Right lobe of liver (tissue), 6 donors: ENCODE measurements at regions not wholly inside any gene's neighbourhood (a gene's known extent, or its start where the extent isn't known, plus 50 kb on each side); places are given as distances from the start of the nearest gene placed in this dataset.

Experiments used
- ATAC-seq, 4 donors: fragments of 200-7000 bp; cut with Tn5 transposase; one replicate each; pipeline ENCODE4 v1.9.1; 2020; ENCODE audit warnings: mild to moderate bottlenecking in 4 of 4, moderate library complexity in 4 of 4
- DNase-seq, 3 donors: peaks; one replicate each; pipeline ENCODE4 v3.0.0-alpha.2; 2020
- H3K27ac ChIP-seq, 3 donors: fragments of 200-600 bp; one replicate each; pipeline ENCODE4 v1.8.0; 2022
- H3K27me3 ChIP-seq, 2 donors: fragments of 200-600 bp; one replicate each; pipeline ENCODE4 v1.8.0; 2022
- H3K36me3 ChIP-seq, 4 donors: fragments of 200-600 bp; sonication (generic) in 1 of 4; one replicate each; pipeline versions ENCODE4 v1.5.1 to v1.8.0; 2017 to 2022; ENCODE audit warnings: control low read depth in 1 of 4
- H3K4me1 ChIP-seq, 4 donors: fragments of 200-600 bp; sonication (generic) in 1 of 4; one replicate each; pipeline versions ENCODE4 v1.5.1 to v1.8.0; 2017 to 2022; ENCODE audit warnings: control low read depth in 1 of 4
- H3K4me3 ChIP-seq, 3 donors: fragments of 200-600 bp; one replicate each; pipeline ENCODE4 v1.8.0; 2022
- H3K9me3 ChIP-seq, 4 donors: fragments of 200-600 bp; sonication (generic) in 1 of 4; one replicate each; pipeline versions ENCODE4 v1.5.1 to v1.8.0; 2017 to 2022; ENCODE audit warnings: control low read depth in 1 of 4
- CTCF ChIP-seq, 4 donors: fragments of 200-600 bp in 3 of 4; fragments of 450-650 bp in 1 of 4; IDR thresholded peaks; one replicate each; pipeline versions ENCODE4 v1.5.1 to v1.8.0; 2016 to 2022; ENCODE audit warnings: antibody characterized with exemption in 4 of 4, mild to moderate bottlenecking in 2 of 4
- POLR2A ChIP-seq: fragments of 450-650 bp; IDR thresholded peaks from one replicate; pipeline ENCODE4 v1.6.1; 2017; ENCODE audit warnings: antibody characterized with exemption, mild to moderate bottlenecking
- WGBS: methylation state at CpG from one replicate; pipeline ENCODE4 v1.1.6; 2018; ENCODE audit warnings: low coverage, low lambda C conversion rate; ENCODE audit not compliant: insufficient coverage; ENCODE audit errors: missing lambda C conversion rate; 5-methylcytosine and 5-hydroxymethylcytosine counted together
- intact Hi-C, 2 donors: fragments of 100-400 bp; cut with DNase I; formaldehyde crosslinking; loops; one replicate each; pipeline versions ENCODE4 v1.11.2 to v1.14.1; 2022
- donor health status: DM: no; HTN: yes; CAD: no.
- donor health status: DM: no; HTN: no; CAD: no.
- donor health status: DM: no; HTN: no; CAD: no.
- donor health status: DM: no; HTN: yes; CAD: no.
- donor health status: DM: no; HTN: yes; CAD: no.

GRCh38 chr4:37068580-37068979, 176.0 kb upstream of the NWD2 start:
- H3K9me3 ChIP-seq: no peaks in the 10 kb centered on the region
- intact Hi-C loops: no loop called here
- DNase-seq (no peak), ATAC-seq (no peak)
- no peaks in the 10 kb centered on the region for H3K36me3 ChIP-seq
- no peak for TF ChIP-seq POLR2A
- TF ChIP-seq CTCF (IDR thresholded peaks at IDR 0.05): peak in 1 of 4 donors; percentile 23
- no peaks in the 10 kb centered on the region for H3K27me3 ChIP-seq
- no peak overlapping the region for H3K4me3 ChIP-seq
- 36% methylated on average over 3 of the region's 5 CpGs for WGBS
- H3K27ac ChIP-seq: no peak overlapping the region
- H3K4me1 ChIP-seq: no peaks in the 10 kb centered on the region

GRCh38 chr4:37070041-37070440, 174.5 kb upstream of the NWD2 start:
- intact Hi-C loops: no loop called here
- no peaks in the 10 kb centered on the region for H3K9me3 ChIP-seq
- 40% methylated on average over 4 of the region's 5 CpGs for WGBS
- H3K27me3 ChIP-seq: no peaks in the 10 kb centered on the region
- no peaks in the 10 kb centered on the region for H3K4me1 ChIP-seq
- H3K4me3 ChIP-seq: no peak overlapping the region
- H3K36me3 ChIP-seq: no peaks in the 10 kb centered on the region
- ATAC-seq (no peak), DNase-seq (no peak)
- TF ChIP-seq POLR2A: no peak
- TF ChIP-seq CTCF (IDR thresholded peaks at IDR 0.05): no peak
- H3K27ac ChIP-seq: no peak overlapping the region

GRCh38 chr4:37071576-37071975, 173.0 kb upstream of the NWD2 start:
- WGBS: 55% methylated on average over 3 of the region's 3 CpGs
- TF ChIP-seq CTCF (IDR thresholded peaks at IDR 0.05): no peak
- no peak for TF ChIP-seq POLR2A
- Histone ChIP-seq H3K36me3 (no peaks in the 10 kb centered on the region), H3K4me1 (no peaks in the 10 kb centered on the region), H3K27ac (no peak overlapping the region), H3K9me3 (no peaks in the 10 kb centered on the region), H3K27me3 (no peaks in the 10 kb centered on the region), H3K4me3 (no peak overlapping the region)
- intact Hi-C loops: no loop called here
- no peak for ATAC-seq
- DNase-seq: no peak

GRCh38 chr4:37073226-37073840, 171.2 kb upstream of the NWD2 start:
- Histone ChIP-seq H3K27ac (no peak overlapping the region), H3K27me3 (no peaks in the 10 kb centered on the region), H3K9me3 (no peaks in the 10 kb centered on the region), H3K4me1 (no peaks in the 10 kb centered on the region), H3K4me3 (no peak overlapping the region), H3K36me3 (no peaks in the 10 kb centered on the region)
- intact Hi-C loops: no loop called here
- ATAC-seq: no peak
- TF ChIP-seq POLR2A (no peak), CTCF (IDR thresholded peaks at IDR 0.05) (no peak)
- WGBS: 80% methylated on average over 9 of the region's 10 CpGs
- DNase-seq: no peak

GRCh38 chr4:37082912-37083311, 161.6 kb upstream of the NWD2 start:
- ATAC-seq (no peak), DNase-seq (no peak)
- 65% methylated on average over 2 of the region's 2 CpGs for WGBS
- no peak overlapping the region for H3K4me3 ChIP-seq
- no peaks in the 10 kb centered on the region for H3K9me3 ChIP-seq
- no peak for TF ChIP-seq POLR2A
- TF ChIP-seq CTCF (IDR thresholded peaks at IDR 0.05): no peak
- no peak overlapping the region for H3K27ac ChIP-seq
- intact Hi-C loops: no loop called here
- H3K36me3 ChIP-seq: no peaks in the 10 kb centered on the region
- no peaks in the 10 kb centered on the region for H3K4me1 ChIP-seq
- no peaks in the 10 kb centered on the region for H3K27me3 ChIP-seq
